ENCODE measurements at regions not wholly inside any gene's neighbourhood (a gene's known extent, or its start where the extent isn't known, plus 50 kb on each side); places are given as distances from the start of the nearest gene placed in this dataset.

DNA sequence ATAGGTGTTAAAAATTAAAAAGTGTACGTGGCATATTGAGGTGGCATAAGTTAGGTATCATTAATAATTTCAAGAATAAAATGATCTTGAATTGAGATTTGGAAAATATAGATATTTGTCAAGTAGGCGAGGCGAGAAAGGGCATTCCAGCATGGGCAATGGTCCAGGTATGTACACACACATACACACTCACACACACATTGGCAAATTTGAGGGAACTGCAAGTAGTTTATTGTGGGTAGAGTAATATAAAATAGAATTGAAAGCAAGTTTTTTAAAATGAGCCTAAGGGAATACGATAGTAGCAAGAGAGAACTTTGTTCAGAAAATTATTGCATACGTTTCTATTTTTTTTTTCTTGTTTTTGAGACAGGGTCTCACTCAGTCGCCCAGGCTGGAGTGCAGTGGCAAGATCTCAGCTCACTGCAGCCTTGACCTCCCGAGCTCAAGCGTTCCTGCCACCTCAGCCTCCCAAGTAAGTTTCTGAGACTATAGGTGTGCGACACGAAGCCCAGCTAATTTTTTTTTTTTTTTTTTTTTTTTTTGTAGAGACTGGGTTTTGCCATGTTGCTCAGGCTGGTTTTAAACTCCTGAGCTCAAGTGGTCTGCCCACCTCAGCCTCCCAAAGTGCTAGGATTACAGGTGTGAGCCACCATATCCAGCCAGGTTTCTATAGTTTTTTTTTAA, 96.7 kb upstream of the SLC39A10 start:
- Histone ChIP-seq H3K36me3 (no peaks in the 10 kb centered on the region), H3K4me1 (peaks cover 23 to 79% (median 59%) of the 10 kb centered on the region in 6 donors), H3K27me3 (replicated peaks in 1 of 7) (no peaks in the 10 kb centered on the region), H3K4me3 (no peak overlapping the region), H3K9me3 (no peaks in the 10 kb centered on the region), H3K27ac (peak overlapping the region; percentile 73 to 92 (median 86))
- no peak for TF ChIP-seq POLR2AphosphoS5 (IDR thresholded peaks at IDR 0.05)
- no peak for TF ChIP-seq POLR2A (IDR thresholded peaks at IDR 0.05)
- TF ChIP-seq, protein P1, sequence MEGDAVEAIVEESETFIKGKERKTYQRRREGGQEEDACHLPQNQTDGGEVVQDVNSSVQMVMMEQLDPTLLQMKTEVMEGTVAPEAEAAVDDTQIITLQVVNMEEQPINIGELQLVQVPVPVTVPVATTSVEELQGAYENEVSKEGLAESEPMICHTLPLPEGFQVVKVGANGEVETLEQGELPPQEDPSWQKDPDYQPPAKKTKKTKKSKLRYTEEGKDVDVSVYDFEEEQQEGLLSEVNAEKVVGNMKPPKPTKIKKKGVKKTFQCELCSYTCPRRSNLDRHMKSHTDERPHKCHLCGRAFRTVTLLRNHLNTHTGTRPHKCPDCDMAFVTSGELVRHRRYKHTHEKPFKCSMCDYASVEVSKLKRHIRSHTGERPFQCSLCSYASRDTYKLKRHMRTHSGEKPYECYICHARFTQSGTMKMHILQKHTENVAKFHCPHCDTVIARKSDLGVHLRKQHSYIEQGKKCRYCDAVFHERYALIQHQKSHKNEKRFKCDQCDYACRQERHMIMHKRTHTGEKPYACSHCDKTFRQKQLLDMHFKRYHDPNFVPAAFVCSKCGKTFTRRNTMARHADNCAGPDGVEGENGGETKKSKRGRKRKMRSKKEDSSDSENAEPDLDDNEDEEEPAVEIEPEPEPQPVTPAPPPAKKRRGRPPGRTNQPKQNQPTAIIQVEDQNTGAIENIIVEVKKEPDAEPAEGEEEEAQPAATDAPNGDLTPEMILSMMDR (IDR thresholded peaks at IDR 0.05 in 8 of 11, conservative IDR thresholded peaks at IDR 0.05 in 3 of 11): no peak
- DNase-seq: no peak
- 54 to 64% (median 59%) methylated on average over 10 of the region's 10 CpGs for WGBS, 5 donors
- intact Hi-C loops (cut with DNase I; ENCODE audit: low total_unique reads): no loop called here

DNA sequence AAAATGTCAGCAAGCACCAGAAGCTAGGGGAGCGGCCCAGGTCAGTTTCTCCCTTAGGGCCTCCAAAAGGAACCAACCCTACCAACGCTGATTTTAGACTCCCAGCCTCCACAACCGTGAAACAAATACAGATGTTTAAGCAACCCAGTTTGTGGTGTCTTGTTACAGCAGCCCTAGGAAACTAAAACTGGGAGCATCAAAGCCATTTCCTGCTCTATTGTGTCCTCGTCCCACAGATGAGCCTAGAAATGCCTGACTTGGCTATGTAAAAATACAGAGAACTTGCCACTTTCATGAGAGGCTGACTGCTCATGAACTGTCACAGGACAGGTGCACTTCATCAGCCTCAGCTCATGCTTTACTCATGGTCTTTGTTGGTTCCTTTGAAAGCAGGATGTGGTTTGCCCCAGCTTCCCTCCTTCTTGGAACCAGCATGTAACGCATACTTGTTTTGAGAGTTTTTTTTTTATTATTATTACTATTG, 97.6 kb upstream of the SLC39A10 start:
- no peaks in the 10 kb centered on the region for H3K9me3 ChIP-seq
- no peaks in the 10 kb centered on the region for H3K27me3 ChIP-seq (replicated peaks in 1 of 7)
- H3K4me1 ChIP-seq: peaks cover 23 to 71% (median 54%) of the 10 kb centered on the region in 6 donors
- intact Hi-C loops (cut with DNase I; ENCODE audit: low total_unique reads): no loop called here
- DNase-seq: peak; percentile 73
- H3K36me3 ChIP-seq: no peaks in the 10 kb centered on the region
- peak overlapping the region; percentile 73 to 92 (median 86) for H3K27ac ChIP-seq
- H3K4me3 ChIP-seq: no peak overlapping the region
- TF ChIP-seq, protein P1 (IDR thresholded peaks at IDR 0.05 in 8 of 11, conservative IDR thresholded peaks at IDR 0.05 in 3 of 11): no peak
- TF ChIP-seq POLR2AphosphoS5 (IDR thresholded peaks at IDR 0.05) (peak in 1 of 3 donors; percentile 83), POLR2A (IDR thresholded peaks at IDR 0.05) (no peak)
- WGBS, 5 donors: 9 to 31% (median 17%) methylated on average over 5 of the region's 5 CpGs

DNA sequence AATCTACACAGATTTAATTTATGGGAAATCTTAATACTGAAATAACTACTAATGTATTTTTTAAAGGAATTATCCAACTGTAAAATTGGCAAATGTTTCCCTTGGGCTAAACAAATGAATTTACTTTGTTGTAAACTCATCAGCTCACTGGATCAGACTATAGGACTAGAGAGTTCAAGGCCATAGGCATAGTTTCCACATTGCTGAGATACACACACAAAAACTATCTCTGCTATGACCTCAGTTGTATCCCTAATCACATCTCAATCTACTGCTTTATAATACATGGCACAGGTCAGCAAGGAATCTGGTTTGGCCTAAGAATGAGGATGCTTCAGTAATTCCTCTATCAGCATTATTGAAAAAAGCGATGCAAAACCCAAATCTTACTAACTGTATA, 101.1 kb upstream of the SLC39A10 start:
- WGBS, 5 donors: 91 to 100% (median 100%) methylated on average over 1 of the region's 1 CpG
- intact Hi-C loops (cut with DNase I; ENCODE audit: low total_unique reads): no loop called here
- TF ChIP-seq POLR2A (IDR thresholded peaks at IDR 0.05) (no peak), POLR2AphosphoS5 (IDR thresholded peaks at IDR 0.05) (no peak)
- TF ChIP-seq, protein P1 (IDR thresholded peaks at IDR 0.05 in 8 of 11, conservative IDR thresholded peaks at IDR 0.05 in 3 of 11): no peak

DNA sequence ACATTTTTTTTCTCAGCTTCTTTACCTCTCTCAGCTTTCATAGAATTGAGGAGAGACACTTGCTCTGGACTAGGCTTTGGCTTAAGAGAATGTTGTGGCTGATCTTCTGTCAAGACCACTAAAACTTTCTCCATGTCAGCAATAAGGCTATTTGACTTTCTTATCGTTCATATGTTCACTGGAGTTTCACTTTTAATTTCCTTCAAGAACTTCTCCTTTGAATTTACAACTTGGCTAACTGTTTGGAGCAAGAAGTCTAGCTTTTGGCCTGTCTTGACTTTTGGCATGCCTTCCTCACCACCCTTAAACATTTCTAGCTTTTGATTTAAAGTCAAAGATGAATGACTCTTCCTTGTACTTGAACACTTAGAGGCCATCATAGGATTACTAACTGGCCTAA, 104.4 kb upstream of the SLC39A10 start:
- Histone ChIP-seq H3K36me3 (no peaks in the 10 kb centered on the region), H3K27ac (peak overlapping the region in 3 of 8 donors; percentile 1 to 58 (median 35)), H3K27me3 (replicated peaks in 1 of 7) (no peaks in the 10 kb centered on the region), H3K9me3 (peaks cover 0 to 14% (median 10%) of the 10 kb centered on the region in 8 donors), H3K4me3 (no peak overlapping the region), H3K4me1 (peaks cover 0 to 21% (median 2%) of the 10 kb centered on the region in 6 donors)
- intact Hi-C loops (cut with DNase I; ENCODE audit: low total_unique reads): no loop called here
- WGBS, 5 donors: 8 to 33% (median 18%) methylated on average over 1 of the region's 1 CpG
- TF ChIP-seq POLR2A (IDR thresholded peaks at IDR 0.05) (no peak), POLR2AphosphoS5 (IDR thresholded peaks at IDR 0.05) (no peak)
- TF ChIP-seq, protein P1 (IDR thresholded peaks at IDR 0.05 in 8 of 11, conservative IDR thresholded peaks at IDR 0.05 in 3 of 11): no peak
- no peak for DNase-seq

More for the DNA sequence above, 101.1 kb upstream of the SLC39A10 start:
- no peaks in the 10 kb centered on the region for H3K27me3 ChIP-seq (replicated peaks in 1 of 7)
- H3K4me1 ChIP-seq: peaks cover 11 to 55% (median 29%) of the 10 kb centered on the region in 6 donors
- H3K9me3 ChIP-seq: no peaks in the 10 kb centered on the region
- H3K4me3 ChIP-seq: no peak overlapping the region
- no peak for DNase-seq
- H3K27ac ChIP-seq: no peak overlapping the region
- H3K36me3 ChIP-seq: no peaks in the 10 kb centered on the region

Data from spleen (tissue), 11 donors.